H9 (cell line): ENCODE measurements at regions not wholly inside any gene's neighbourhood (a gene's known extent, or its start where the extent isn't known, plus 50 kb on each side); places are given as distances from the start of the nearest gene placed in this dataset.

Source experiments
- DNase-seq: peaks from one replicate; pipeline ENCODE4 v3.0.0-alpha.2; 2017
- H2AFZ ChIP-seq: one replicate; pipeline ENCODE4 v1.6.1; 2013; ENCODE audit warnings: mild to moderate bottlenecking, low read length, control low read depth, moderate library complexity
- H2AK5ac ChIP-seq: 2 replicates; pipeline ENCODE4 v1.6.1; 2013; ENCODE audit warnings: low read length, control low read depth, mixed read lengths; ENCODE audit not compliant: insufficient read length
- H2BK120ac ChIP-seq: one replicate; pipeline ENCODE4 v1.6.1; 2013; ENCODE audit warnings: low read depth, mild to moderate bottlenecking, low read length, control low read depth, inconsistent platforms; ENCODE audit not compliant: poor library complexity, severe bottlenecking
- H2BK12ac ChIP-seq: 2 replicates; pipeline ENCODE4 v1.6.1; 2013; ENCODE audit warnings: low read length, control low read depth, mixed read lengths, low read depth; ENCODE audit not compliant: insufficient read length
- H2BK15ac ChIP-seq: 2 replicates; pipeline ENCODE4 v1.6.1; 2013; ENCODE audit warnings: low read depth, low read length, control low read depth
- H2BK20ac ChIP-seq: one replicate; pipeline ENCODE4 v1.6.1; 2013; ENCODE audit warnings: low read depth, mild to moderate bottlenecking, low read length, control low read depth, inconsistent platforms; ENCODE audit not compliant: poor library complexity, severe bottlenecking
- H2BK5ac ChIP-seq: 2 replicates; pipeline ENCODE4 v1.6.1; 2013; ENCODE audit warnings: low read length, control low read depth, mixed read lengths; ENCODE audit not compliant: insufficient read length
- H3K14ac ChIP-seq: 2 replicates; pipeline ENCODE4 v1.6.1; 2013; ENCODE audit warnings: low read length, control low read depth; ENCODE audit not compliant: insufficient read depth
- H3K18ac ChIP-seq: 2 replicates; pipeline ENCODE4 v1.6.1; 2013; ENCODE audit warnings: low read depth, mild to moderate bottlenecking, mixed read lengths, low read length, control low read depth; ENCODE audit not compliant: insufficient read length
- H3K23ac ChIP-seq: 2 replicates; pipeline ENCODE4 v1.6.1; 2013; ENCODE audit warnings: low read length, control low read depth, mixed read lengths, low read depth; ENCODE audit not compliant: insufficient read length
- H3K23me2 ChIP-seq: 2 replicates; pipeline ENCODE4 v1.6.1; 2013; ENCODE audit warnings: low read depth, mild to moderate bottlenecking, mixed read lengths, low read length, control low read depth; ENCODE audit not compliant: insufficient read length, poor library complexity, severe bottlenecking
- H3K27ac ChIP-seq: 2 replicates; pipeline ENCODE4 v1.5.1; 2013; ENCODE audit warnings: low read length, control low read depth, mixed read lengths, low read depth; ENCODE audit not compliant: insufficient read length
- H3K27me3 ChIP-seq: 2 replicates; pipeline ENCODE4 v1.6.1; 2013; ENCODE audit warnings: low read length, control low read depth, inconsistent platforms; ENCODE audit not compliant: insufficient read depth
- H3K4ac ChIP-seq: 2 replicates; pipeline ENCODE4 v1.6.1; 2013; ENCODE audit warnings: low read depth, mild to moderate bottlenecking, control low read depth, inconsistent platforms, low read length, moderate library complexity
- H3K4me1 ChIP-seq: 2 replicates; pipeline ENCODE4 v1.6.1; 2013; ENCODE audit warnings: low read length, control low read depth, inconsistent platforms; ENCODE audit not compliant: insufficient read depth
- H3K4me2 ChIP-seq: 2 replicates; pipeline ENCODE4 v1.6.1; 2013; ENCODE audit warnings: low read length, control low read depth, mixed read lengths; ENCODE audit not compliant: insufficient read length, insufficient read depth
- H3K56ac ChIP-seq: 2 replicates; pipeline ENCODE4 v1.6.1; 2013; ENCODE audit warnings: low read depth, mild to moderate bottlenecking, mixed read lengths, low read length, control low read depth; ENCODE audit not compliant: insufficient read length
- H3K79me1 ChIP-seq: 2 replicates; pipeline ENCODE4 v1.6.1; 2013; ENCODE audit warnings: low read depth, mild to moderate bottlenecking, moderate library complexity, low read length, control low read depth, inconsistent platforms; ENCODE audit not compliant: insufficient read depth, poor library complexity, severe bottlenecking
- H3K79me2 ChIP-seq: 2 replicates; pipeline ENCODE4 v1.6.1; 2013; ENCODE audit warnings: low read length, control low read depth, inconsistent platforms; ENCODE audit not compliant: insufficient read depth
- H3K9ac ChIP-seq: 2 replicates; pipeline ENCODE4 v1.6.1; 2013; ENCODE audit warnings: low read length, control low read depth, mixed read lengths; ENCODE audit not compliant: insufficient read length; ENCODE audit errors: extremely low read depth
- H3K9me3 ChIP-seq: one replicate; pipeline ENCODE4 v1.6.1; 2013; ENCODE audit warnings: low read depth, low read length, inconsistent platforms; ENCODE audit not compliant: control insufficient read depth
- H3T11ph ChIP-seq: one replicate; pipeline ENCODE4 v1.6.1; 2013; ENCODE audit warnings: mild to moderate bottlenecking, low read length, control low read depth, inconsistent platforms
- H4K20me1 ChIP-seq: one replicate; pipeline ENCODE4 v1.6.1; 2013; ENCODE audit not compliant: control insufficient read depth, insufficient read length, insufficient read depth
- H4K5ac ChIP-seq: 2 replicates; pipeline ENCODE4 v1.6.1; 2013; ENCODE audit warnings: low read depth, mild to moderate bottlenecking, mixed read lengths, low read length, control low read depth; ENCODE audit not compliant: insufficient read length
- H4K8ac ChIP-seq: replicated peaks from 2 replicates; pipeline ENCODE4 v1.6.1; 2013; ENCODE audit warnings: low read length, control low read depth, mixed read lengths, low read depth; ENCODE audit not compliant: insufficient read length
- H4K91ac ChIP-seq: 2 replicates; pipeline ENCODE4 v1.6.1; 2013; ENCODE audit warnings: low read depth, mild to moderate bottlenecking, moderate library complexity, mixed read lengths, low read length, control low read depth; ENCODE audit not compliant: insufficient read length
- H3K27ac Mint-ChIP-seq, 3 experiments: 2 replicates in 2 of 3; 3 replicates in 1 of 3; pipeline ENCODE4 v1.8.0; 2020 to 2021; ENCODE audit warnings: mixed read lengths in 3 of 3, mild to moderate bottlenecking in 1 of 3, moderate library complexity in 1 of 3
- H3K27me3 Mint-ChIP-seq: 2 replicates; pipeline ENCODE4 v1.8.0; 2021; ENCODE audit warnings: low read depth, mild to moderate bottlenecking, moderate library complexity, mixed read lengths
- H3K36me3 Mint-ChIP-seq, 3 experiments: 2 replicates in 2 of 3; 3 replicates in 1 of 3; pipeline ENCODE4 v1.8.0; 2020 to 2021; ENCODE audit warnings: low read depth in 3 of 3, mixed read lengths in 3 of 3; ENCODE audit not compliant: insufficient read depth in 1 of 3
- H3K4me1 Mint-ChIP-seq, 2 experiments: 2 replicates each; pipeline ENCODE4 v1.8.0; 2020; ENCODE audit warnings: mixed read lengths in 2 of 2
- H3K4me3 Mint-ChIP-seq, 2 experiments: 2 replicates in 1 of 2; 3 replicates in 1 of 2; pipeline ENCODE4 v1.8.0; 2020 to 2021; ENCODE audit warnings: mild to moderate bottlenecking in 2 of 2, mixed read lengths in 2 of 2, moderate library complexity in 1 of 2
- H3K9me3 Mint-ChIP-seq, 2 experiments: 2 replicates in 1 of 2; 3 replicates in 1 of 2; pipeline ENCODE4 v1.8.0; 2020; ENCODE audit warnings: mild to moderate bottlenecking in 2 of 2, mixed read lengths in 2 of 2, moderate library complexity in 1 of 2
- WGBS: extraction: QIAGEN DNeasy Blood & Tissue Kit; methylation state at CpG from one replicate; pipeline ENCODE4 v1.1.7; 2013; ENCODE audit warnings: missing lambda C conversion rate, low lambda C conversion rate, mixed read lengths; ENCODE audit not compliant: insufficient read length; ENCODE audit errors: extremely low coverage; 5-methylcytosine and 5-hydroxymethylcytosine counted together
- TF ChIP-seq, protein P1 (sequence below): fragments of 200-600 bp; sonication (generic); conservative IDR thresholded peaks from 3 replicates; pipeline ENCODE4 v1.8.0; 2021; ENCODE audit warnings: antibody characterized with exemption, mild to moderate bottlenecking

DNA sequence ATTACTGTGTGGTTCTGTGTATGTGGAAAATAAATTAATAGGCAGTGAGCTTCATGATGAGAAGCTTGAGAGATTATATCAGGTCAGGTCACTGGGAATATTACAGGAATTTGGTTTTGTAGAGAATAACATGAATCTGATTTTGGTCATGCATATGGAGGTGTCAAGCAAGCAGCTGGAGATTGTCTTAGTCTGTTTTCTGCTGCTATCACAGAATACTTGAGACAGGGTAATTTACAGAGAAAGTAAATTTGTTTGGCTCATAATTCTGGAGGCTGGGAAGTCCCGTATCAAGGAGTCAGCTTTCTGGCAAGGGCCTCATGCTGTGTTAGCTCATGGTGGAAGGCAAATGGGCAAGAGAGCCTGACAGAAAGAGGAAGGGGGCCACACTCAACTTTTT lies 120.7 kb upstream of the FAM3C start:
- Mint-ChIP-seq H3K4me3 (no peak overlapping the region), H3K27ac (no peak overlapping the region), H3K36me3 (peaks cover 2 to 11% (median 6%) of the 10 kb centered on the region in 3 experiments; a peak in 4 of 7 replicates), H3K4me1 (peaks cover 20% of the 10 kb centered on the region in 2 experiments), H3K9me3 (peaks cover 4 to 6% of the 10 kb centered on the region in 2 experiments; a peak in 4 of 5 replicates), H3K27me3 (no peaks in the 10 kb centered on the region; the same call in 1 of the 2 replicates)
- Histone ChIP-seq H3K4me2 (no peak overlapping the region), H2BK20ac (no peak overlapping the region), H2BK15ac (no peak overlapping the region), H2BK5ac (no peak overlapping the region), H4K91ac (no peak overlapping the region), H3K79me1 (no peaks in the 10 kb centered on the region), H3K14ac (no peak overlapping the region), H3K23me2 (no peaks in the 10 kb centered on the region), H3K79me2 (no peaks in the 10 kb centered on the region), H3K27me3 (no peaks in the 10 kb centered on the region), H3K9me3 (no peaks in the 10 kb centered on the region), H3K23ac (no peak overlapping the region), H3K56ac (no peak overlapping the region), H2BK120ac (no peak overlapping the region), H4K8ac (no peak overlapping the region), H3K18ac (no peak overlapping the region), H2AFZ (no peak overlapping the region), H3K27ac (no peak overlapping the region), H2AK5ac (no peak overlapping the region), H4K5ac (no peak overlapping the region), H4K20me1 (no peaks in the 10 kb centered on the region), H3K4me1 (peaks cover 4% of the 10 kb centered on the region; the same call in 1 of the 2 replicates), H3K4ac (no peak overlapping the region), H2BK12ac (no peak overlapping the region), H3T11ph (no peak overlapping the region), H3K9ac (no peak overlapping the region)
- no CpG with 5 or more reads among the region's 1 CpG for WGBS
- no peak for DNase-seq
- TF ChIP-seq, protein P1, sequence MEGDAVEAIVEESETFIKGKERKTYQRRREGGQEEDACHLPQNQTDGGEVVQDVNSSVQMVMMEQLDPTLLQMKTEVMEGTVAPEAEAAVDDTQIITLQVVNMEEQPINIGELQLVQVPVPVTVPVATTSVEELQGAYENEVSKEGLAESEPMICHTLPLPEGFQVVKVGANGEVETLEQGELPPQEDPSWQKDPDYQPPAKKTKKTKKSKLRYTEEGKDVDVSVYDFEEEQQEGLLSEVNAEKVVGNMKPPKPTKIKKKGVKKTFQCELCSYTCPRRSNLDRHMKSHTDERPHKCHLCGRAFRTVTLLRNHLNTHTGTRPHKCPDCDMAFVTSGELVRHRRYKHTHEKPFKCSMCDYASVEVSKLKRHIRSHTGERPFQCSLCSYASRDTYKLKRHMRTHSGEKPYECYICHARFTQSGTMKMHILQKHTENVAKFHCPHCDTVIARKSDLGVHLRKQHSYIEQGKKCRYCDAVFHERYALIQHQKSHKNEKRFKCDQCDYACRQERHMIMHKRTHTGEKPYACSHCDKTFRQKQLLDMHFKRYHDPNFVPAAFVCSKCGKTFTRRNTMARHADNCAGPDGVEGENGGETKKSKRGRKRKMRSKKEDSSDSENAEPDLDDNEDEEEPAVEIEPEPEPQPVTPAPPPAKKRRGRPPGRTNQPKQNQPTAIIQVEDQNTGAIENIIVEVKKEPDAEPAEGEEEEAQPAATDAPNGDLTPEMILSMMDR, result no peak
